ENCODE measurements at regions not wholly inside any gene's neighbourhood (a gene's known extent, or its start where the extent isn't known, plus 50 kb on each side); places are given as distances from the start of the nearest gene placed in this dataset.

DNA sequence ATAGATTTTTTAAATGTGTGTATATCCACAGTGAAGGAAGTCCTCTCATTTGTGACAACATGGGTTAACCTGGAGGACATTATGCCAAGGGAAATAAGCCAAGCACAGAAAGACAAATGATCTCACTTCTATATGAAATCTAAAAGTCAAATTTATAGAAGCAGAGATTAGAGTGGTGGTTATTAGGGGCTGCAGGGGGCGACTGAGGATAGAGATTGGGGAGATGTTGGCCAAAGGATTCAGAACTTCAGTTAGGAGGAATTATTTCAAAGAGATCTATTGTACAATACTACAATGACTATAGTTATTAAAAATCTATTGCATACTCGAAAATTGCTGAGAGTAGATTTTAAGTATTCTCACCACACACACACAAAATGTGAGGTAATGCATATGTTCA, 252.4 kb upstream of the SLC39A10 start:
- TF ChIP-seq, protein P1, sequence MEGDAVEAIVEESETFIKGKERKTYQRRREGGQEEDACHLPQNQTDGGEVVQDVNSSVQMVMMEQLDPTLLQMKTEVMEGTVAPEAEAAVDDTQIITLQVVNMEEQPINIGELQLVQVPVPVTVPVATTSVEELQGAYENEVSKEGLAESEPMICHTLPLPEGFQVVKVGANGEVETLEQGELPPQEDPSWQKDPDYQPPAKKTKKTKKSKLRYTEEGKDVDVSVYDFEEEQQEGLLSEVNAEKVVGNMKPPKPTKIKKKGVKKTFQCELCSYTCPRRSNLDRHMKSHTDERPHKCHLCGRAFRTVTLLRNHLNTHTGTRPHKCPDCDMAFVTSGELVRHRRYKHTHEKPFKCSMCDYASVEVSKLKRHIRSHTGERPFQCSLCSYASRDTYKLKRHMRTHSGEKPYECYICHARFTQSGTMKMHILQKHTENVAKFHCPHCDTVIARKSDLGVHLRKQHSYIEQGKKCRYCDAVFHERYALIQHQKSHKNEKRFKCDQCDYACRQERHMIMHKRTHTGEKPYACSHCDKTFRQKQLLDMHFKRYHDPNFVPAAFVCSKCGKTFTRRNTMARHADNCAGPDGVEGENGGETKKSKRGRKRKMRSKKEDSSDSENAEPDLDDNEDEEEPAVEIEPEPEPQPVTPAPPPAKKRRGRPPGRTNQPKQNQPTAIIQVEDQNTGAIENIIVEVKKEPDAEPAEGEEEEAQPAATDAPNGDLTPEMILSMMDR (IDR thresholded peaks at IDR 0.05): no peak
- TF ChIP-seq POLR2A (IDR thresholded peaks at IDR 0.05): no peak

Data from sigmoid colon (tissue), 3 donors.